C4-2B (cell line): ENCODE measurements at regions not wholly inside any gene's neighbourhood (a gene's known extent, or its start where the extent isn't known, plus 50 kb on each side); places are given as distances from the start of the nearest gene placed in this dataset.

Source experiments
- H3K27ac ChIP-seq: fragments of 450-650 bp; 2 replicates; pipeline ENCODE4 v1.5.1; 2017
- ZFX ChIP-seq: fragments of 450-650 bp; IDR thresholded peaks from 2 replicates; pipeline ENCODE4 v1.6.1; 2017
- TF ChIP-seq, protein P1 (sequence below): fragments of 450-650 bp; conservative IDR thresholded peaks from 2 replicates; pipeline ENCODE4 v1.5.1; 2017; ENCODE audit warnings: mild to moderate bottlenecking

DNA sequence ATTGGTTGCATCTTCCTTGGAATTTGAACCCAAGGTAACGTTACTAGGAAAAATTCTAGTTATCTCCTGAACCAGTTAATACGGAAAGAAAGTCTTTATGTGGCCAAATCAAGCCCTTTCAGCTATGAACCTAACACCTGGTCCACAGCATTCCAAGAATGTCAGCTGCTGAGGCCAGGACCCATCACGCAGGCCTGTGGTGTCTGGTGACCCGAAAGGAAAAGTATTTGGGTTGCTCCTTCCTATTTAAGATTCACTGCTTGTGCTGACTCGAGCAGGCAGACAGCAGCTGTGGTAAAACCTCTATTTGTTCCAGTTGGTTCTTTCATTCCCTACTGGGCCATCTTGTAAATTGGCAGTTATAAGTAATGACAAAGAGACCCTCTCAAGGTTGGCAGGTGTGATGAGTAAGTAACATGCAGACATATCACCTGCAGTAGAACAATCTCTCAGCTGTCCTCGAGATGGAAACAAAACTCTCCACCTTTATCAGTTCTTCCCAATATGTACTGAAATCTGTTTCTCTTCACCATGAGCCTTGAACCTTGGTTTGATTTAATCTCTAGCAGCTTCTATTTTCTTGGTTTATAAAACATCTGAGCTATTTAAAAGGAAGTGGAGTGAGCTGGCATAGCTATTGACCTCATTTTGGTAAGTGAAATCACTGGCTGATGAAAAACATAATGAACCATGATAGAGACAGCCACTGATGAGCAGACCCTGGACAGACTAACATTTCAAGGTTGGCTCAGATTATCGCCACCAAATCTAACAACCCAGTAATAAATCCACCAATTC is 182.1 kb upstream of the SMIM31 start:
- TF ChIP-seq, protein P1, sequence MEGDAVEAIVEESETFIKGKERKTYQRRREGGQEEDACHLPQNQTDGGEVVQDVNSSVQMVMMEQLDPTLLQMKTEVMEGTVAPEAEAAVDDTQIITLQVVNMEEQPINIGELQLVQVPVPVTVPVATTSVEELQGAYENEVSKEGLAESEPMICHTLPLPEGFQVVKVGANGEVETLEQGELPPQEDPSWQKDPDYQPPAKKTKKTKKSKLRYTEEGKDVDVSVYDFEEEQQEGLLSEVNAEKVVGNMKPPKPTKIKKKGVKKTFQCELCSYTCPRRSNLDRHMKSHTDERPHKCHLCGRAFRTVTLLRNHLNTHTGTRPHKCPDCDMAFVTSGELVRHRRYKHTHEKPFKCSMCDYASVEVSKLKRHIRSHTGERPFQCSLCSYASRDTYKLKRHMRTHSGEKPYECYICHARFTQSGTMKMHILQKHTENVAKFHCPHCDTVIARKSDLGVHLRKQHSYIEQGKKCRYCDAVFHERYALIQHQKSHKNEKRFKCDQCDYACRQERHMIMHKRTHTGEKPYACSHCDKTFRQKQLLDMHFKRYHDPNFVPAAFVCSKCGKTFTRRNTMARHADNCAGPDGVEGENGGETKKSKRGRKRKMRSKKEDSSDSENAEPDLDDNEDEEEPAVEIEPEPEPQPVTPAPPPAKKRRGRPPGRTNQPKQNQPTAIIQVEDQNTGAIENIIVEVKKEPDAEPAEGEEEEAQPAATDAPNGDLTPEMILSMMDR, result no peak
- no peak for TF ChIP-seq ZFX
- H3K27ac ChIP-seq, result no peak overlapping the region

DNA sequence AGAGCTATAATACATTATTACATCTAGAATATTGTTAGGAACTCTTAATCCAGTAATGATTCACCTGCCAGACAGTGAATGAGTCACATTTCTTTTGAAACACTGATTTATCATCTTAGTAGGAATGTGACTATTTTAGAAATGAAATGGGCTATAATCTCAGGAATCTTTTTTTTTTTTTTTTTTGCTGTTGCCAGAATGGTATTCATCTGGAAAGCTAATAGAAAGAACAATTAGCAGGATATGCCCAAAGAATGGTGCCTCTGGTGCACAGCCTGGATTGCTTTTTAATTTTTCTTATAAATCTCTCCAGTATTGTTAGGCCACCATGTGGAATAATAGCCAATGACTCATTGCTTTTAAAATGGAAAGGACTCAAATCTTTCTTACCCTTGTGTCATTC is 181.1 kb upstream of the SMIM31 start:
- no peak overlapping the region for H3K27ac ChIP-seq
- TF ChIP-seq, protein P1, result no peak
- TF ChIP-seq ZFX, result no peak

DNA sequence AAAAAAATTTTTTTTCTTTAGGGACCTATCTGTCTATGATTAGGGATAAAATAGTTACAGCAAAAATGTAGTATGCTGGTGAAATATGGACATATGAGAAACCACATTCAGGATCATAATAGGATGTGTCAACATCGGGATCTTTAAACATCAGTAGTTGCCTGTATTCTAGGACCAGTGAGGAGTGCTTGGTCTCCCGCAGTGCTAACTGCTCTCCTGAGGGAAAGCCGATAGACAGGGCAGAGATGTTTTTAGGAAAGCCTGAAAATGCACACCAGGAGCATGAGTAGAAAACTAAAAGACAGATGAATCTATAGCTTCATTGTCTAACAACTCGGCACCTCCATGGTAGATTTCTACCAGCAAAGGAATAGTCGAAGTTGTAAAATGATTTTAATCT is 178.1 kb upstream of the SMIM31 start:
- no peak for TF ChIP-seq ZFX
- TF ChIP-seq, protein P1, result no peak
- H3K27ac ChIP-seq, result no peak overlapping the region

DNA sequence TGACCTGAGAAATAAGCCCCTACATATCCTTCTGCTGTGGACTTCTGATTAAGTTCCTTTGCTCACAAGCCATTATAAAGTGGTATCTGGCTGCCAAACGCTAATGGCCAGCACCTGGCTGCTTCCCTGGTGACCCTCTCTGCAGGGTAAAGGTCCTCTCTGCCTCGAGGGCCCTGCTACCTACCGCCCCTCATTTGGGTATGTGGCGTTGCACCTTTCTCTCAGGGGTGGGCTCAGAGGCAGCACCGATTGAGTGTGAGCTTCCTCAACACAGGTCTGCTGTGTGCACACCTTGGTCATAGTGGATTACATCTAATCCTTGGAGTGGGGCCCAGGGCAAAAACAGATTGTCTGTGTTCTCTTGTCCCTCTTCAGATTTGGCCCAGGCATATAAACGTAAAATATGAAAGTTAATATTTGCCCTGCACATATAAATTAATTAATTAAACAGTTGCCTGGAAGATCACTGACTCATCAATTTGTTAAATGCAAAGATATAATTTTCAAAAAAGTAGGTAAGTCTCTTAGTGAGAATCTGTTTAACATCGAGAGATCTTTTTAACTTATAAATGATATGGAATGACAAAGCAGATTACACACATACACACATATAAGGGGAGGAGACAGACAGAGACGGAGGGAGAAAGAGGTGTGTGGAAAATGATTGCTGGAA is 174.5 kb upstream of the SMIM31 start:
- TF ChIP-seq, protein P1, result no peak
- TF ChIP-seq ZFX, result no peak

DNA sequence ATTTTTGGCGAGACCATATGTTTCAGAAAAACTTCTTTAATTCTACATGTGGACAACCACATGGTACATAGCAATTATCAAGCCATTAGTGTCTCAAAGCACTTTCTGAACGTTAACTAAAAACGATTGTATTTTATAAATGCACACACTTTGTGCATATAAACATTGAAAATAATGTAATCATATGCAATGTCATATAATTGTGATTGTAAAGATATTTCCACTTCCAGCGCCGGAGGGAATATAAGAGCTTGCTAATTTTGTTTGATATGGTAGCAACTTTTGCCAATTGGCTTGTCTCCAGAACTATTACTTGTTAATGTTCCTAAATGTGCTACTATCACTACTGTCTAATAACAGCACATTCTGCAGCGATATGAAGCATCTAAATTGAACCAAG is 162.3 kb upstream of the SMIM31 start:
- TF ChIP-seq, protein P1, result no peak
- TF ChIP-seq ZFX, result no peak

More for the DNA sequence above, 174.5 kb upstream of the SMIM31 start:
- no peak overlapping the region for H3K27ac ChIP-seq

DNA sequence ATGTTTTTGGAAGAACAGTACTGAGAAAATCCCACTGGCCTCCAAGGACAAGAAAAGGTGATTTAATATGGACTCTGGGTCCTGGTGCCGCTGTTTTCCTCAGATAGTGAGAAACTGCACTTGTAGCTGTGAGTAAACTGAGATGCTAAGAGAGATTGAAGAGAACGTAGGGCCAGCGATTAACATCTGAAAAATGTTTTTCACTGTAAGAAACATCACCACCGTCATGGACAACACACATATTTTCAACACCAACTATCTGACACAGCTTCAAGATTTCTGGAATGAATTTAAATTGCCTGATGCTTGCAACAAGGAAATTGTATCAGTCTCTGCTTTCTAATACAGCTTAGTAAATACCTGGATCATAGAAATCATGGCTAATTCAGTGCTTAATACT is 158.2 kb upstream of the SMIM31 start:
- no peak overlapping the region for H3K27ac ChIP-seq
- TF ChIP-seq ZFX, result no peak
- TF ChIP-seq, protein P1, result no peak

More for the DNA sequence above, 162.3 kb upstream of the SMIM31 start:
- no peak overlapping the region for H3K27ac ChIP-seq

DNA sequence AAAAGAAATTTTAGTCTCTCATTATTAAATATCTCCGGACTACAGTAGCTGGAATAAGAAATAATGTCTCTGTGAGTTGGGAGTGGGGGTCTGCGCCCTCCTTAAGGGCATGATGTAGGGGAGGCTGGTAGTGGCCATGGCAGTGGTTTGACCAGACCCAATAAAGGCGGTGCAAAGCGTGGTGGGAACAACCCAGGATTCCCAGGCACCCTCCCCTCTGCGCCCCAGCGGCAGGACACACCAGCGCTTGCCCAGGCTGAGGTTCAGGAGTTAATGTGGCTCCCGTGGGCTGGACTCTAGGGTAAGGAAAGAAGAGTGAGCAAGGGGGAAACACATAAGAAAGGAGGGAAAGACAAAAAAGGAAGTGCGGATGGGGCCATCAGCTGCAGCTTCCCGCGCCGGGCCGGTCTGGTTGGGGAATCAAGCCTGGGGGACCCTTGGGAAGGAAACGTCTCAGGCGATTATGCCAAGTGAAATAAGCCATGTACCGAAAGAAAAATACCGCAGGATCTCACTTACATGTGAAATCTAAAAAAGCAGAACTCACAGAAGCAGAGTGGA is 157.5 kb upstream of the SMIM31 start:
- TF ChIP-seq, protein P1, result no peak
- TF ChIP-seq ZFX, result no peak
- H3K27ac ChIP-seq, result no peak overlapping the region
